ENCODE measurements at regions not wholly inside any gene's neighbourhood (a gene's known extent, or its start where the extent isn't known, plus 50 kb on each side); places are given as distances from the start of the nearest gene placed in this dataset.

DNA sequence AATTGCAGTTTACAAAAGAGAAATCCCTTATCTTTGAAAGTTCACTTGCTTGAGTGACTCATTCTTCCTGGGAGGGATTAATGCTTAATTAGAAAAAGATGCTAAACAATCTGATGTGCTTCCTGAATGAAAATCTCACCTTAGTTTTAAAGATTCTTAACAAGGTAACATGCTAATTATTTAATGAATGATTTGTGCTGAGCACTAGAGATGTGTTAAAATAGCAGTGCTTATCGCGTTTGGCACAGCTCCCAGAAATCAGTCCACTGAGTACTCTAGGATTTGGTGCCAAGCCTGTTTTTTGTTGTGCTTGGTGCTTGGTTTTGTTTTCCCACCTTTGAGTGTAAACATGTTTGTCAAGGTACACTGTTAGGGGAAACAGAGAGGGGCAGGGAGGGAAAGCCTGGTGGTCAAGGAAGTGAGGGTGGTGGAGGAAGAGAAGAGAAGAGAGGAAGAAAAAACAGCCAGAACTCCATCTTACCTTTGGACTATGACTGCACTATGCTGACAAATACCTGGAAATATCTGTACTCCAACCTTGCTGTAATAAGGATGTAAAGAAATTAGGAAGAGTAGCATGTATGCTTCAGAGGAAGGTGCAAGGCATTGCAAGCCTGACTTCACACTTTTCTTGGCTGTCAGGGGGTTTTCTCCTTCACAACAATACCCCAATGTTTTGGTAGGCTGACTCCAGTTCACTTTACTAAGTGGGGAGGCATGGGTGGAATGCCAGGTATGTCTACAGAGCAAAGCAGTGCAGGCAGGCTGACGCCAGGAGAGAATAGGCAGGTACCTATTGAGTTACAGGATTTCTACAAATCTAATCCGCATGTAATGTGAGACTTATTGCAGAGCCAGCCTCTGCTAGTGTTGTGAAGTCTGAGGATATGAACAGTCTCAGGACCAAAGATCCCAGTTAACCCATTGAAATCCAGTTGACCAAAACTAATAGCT, 157.2 kb upstream of the ISL1 start:
- Histone ChIP-seq H3K9ac (ENCODE audit: low read length in 3 of 3) (no peak overlapping the region), H3K36me3 (ENCODE audit: control insufficient read depth in 2 of 3, insufficient read depth in 3 of 3, low read length in 3 of 3) (no peaks in the 10 kb centered on the region), H3K9me3 (ENCODE audit: control insufficient read depth in 2 of 3, insufficient read depth in 1 of 3, low read length in 3 of 3) (peaks cover 0 to 5% (median 4%) of the 10 kb centered on the region in 3 donors), H3K4me3 (ENCODE audit: low read length in 3 of 3) (no peak overlapping the region), H3K27ac (ENCODE audit: low read depth in 2 of 2, low read length in 2 of 2) (no peak overlapping the region), H3K4me1 (ENCODE audit: control insufficient read depth in 2 of 3, insufficient read depth in 2 of 3, low read depth in 1 of 3, low read length in 3 of 3) (no peaks in the 10 kb centered on the region), H3K27me3 (ENCODE audit: control insufficient read depth, insufficient read depth, low read length) (no peaks in the 10 kb centered on the region)
- intact Hi-C loops (cut with DNase I) = no loop called here
- peak in 4 of 5 donors; percentile 43 to 76 (median 64) for DNase-seq
- FAIRE-seq = no peak
- TF ChIP-seq, protein P1, sequence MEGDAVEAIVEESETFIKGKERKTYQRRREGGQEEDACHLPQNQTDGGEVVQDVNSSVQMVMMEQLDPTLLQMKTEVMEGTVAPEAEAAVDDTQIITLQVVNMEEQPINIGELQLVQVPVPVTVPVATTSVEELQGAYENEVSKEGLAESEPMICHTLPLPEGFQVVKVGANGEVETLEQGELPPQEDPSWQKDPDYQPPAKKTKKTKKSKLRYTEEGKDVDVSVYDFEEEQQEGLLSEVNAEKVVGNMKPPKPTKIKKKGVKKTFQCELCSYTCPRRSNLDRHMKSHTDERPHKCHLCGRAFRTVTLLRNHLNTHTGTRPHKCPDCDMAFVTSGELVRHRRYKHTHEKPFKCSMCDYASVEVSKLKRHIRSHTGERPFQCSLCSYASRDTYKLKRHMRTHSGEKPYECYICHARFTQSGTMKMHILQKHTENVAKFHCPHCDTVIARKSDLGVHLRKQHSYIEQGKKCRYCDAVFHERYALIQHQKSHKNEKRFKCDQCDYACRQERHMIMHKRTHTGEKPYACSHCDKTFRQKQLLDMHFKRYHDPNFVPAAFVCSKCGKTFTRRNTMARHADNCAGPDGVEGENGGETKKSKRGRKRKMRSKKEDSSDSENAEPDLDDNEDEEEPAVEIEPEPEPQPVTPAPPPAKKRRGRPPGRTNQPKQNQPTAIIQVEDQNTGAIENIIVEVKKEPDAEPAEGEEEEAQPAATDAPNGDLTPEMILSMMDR (IDR thresholded peaks at IDR 0.05; ENCODE audit: borderline replicate concordance, extremely low read depth, insufficient read depth) = no peak

DNA sequence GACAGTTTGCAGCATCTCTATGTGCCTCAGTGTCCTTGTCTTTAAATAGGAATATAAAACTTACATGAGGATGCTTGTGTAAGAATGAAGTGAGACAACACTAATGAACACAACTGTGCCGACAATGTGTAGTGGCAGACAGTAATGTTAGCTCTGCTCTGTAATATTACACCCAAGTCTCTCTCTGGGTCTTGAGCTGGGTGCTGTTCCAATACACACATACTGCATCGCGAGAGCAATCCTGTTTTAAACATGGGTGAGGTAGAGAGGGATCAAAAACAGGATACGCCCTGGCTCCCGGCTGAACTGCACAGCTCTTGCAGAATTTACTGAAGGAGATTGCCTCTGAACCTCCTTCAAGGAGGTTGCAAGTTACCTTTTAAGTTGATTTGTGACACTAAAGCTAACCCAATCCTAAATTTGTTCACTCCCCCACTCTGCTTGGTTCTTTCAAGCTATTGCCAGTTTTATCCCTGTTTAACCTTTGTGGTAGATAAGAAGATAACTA, 155.2 kb upstream of the ISL1 start:
- no peaks in the 10 kb centered on the region for H3K4me1 ChIP-seq (ENCODE audit: control insufficient read depth in 2 of 3, insufficient read depth in 2 of 3, low read depth in 1 of 3, low read length in 3 of 3)
- no peak overlapping the region for H3K27ac ChIP-seq (ENCODE audit: low read depth in 2 of 2, low read length in 2 of 2)
- H3K27me3 ChIP-seq (ENCODE audit: control insufficient read depth, insufficient read depth, low read length) = no peaks in the 10 kb centered on the region
- H3K4me3 ChIP-seq (ENCODE audit: low read length in 3 of 3) = no peak overlapping the region
- H3K9me3 ChIP-seq (ENCODE audit: control insufficient read depth in 2 of 3, insufficient read depth in 1 of 3, low read length in 3 of 3) = peaks cover 0 to 5% (median 4%) of the 10 kb centered on the region in 3 donors
- intact Hi-C loops (cut with DNase I) = no loop called here
- FAIRE-seq (no peak), DNase-seq (peak in 2 of 5 donors; percentile 1 to 29)
- no peaks in the 10 kb centered on the region for H3K36me3 ChIP-seq (ENCODE audit: control insufficient read depth in 2 of 3, insufficient read depth in 3 of 3, low read length in 3 of 3)
- TF ChIP-seq, protein P1 (IDR thresholded peaks at IDR 0.05; ENCODE audit: borderline replicate concordance, extremely low read depth, insufficient read depth) = no peak
- H3K9ac ChIP-seq (ENCODE audit: low read length in 3 of 3) = no peak overlapping the region

DNA sequence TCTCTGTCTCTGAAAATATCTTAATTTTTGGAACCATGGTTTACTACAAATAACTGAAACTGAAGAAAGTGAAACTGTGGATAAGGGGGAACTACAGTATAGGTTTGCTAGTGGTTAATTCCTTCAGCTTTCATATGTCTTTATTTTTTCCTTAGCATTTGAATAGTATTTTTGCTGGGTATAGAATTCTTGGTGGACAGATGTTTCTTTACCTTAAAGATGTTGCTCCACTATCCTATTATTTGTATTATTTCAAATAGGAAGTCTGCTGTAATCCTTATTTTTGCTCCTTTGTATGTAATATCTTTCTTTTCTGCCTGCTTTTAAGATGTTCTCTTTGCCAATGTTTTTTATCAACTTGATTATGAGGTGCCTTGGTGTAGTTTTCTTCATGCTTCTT, 152.9 kb upstream of the ISL1 start:
- Histone ChIP-seq H3K9ac (ENCODE audit: low read length in 3 of 3) (no peak overlapping the region), H3K4me1 (ENCODE audit: control insufficient read depth in 2 of 3, insufficient read depth in 2 of 3, low read depth in 1 of 3, low read length in 3 of 3) (no peaks in the 10 kb centered on the region), H3K4me3 (ENCODE audit: low read length in 3 of 3) (no peak overlapping the region), H3K36me3 (ENCODE audit: control insufficient read depth in 2 of 3, insufficient read depth in 3 of 3, low read length in 3 of 3) (no peaks in the 10 kb centered on the region), H3K27ac (ENCODE audit: low read depth in 2 of 2, low read length in 2 of 2) (no peak overlapping the region), H3K9me3 (ENCODE audit: control insufficient read depth in 2 of 3, insufficient read depth in 1 of 3, low read length in 3 of 3) (peaks cover 0 to 5% (median 4%) of the 10 kb centered on the region in 3 donors), H3K27me3 (ENCODE audit: control insufficient read depth, insufficient read depth, low read length) (no peaks in the 10 kb centered on the region)
- DNase-seq (no peak), FAIRE-seq (no peak)
- TF ChIP-seq, protein P1 (IDR thresholded peaks at IDR 0.05; ENCODE audit: borderline replicate concordance, extremely low read depth, insufficient read depth) = no peak
- intact Hi-C loops (cut with DNase I) = no loop called here
